ENCODE measurements at regions not wholly inside any gene's neighbourhood (a gene's known extent, or its start where the extent isn't known, plus 50 kb on each side); places are given as distances from the start of the nearest gene placed in this dataset.
A peak's percentile ranks its signal among the peaks of the same experiment; 100 is the strongest.
"Not testable (repeated sequence)": the region's sequence is repeated elsewhere in the genome, so short reads cannot be mapped to it uniquely, and the experiment has no call there.

DNA sequence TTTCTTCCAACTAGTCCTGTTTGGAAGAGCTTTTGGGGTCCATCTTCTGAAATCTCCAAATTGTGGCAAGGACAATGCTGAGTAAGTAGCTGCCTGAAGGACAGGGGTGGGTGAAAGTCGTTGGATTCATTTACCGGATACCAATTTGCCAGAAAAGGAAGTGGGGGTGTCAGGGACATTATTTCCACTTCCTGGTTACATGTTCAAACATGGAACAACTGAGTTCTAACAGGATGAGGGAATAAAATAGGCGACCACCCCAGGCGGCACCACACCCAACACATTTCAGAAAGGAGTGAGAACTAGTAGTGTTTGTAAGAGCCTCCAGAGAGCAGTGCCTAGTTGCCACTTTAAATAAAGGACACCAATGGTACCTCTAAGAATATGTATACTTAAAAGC is 158.6 kb upstream of the SERTAD2 start:
- no peaks in the 10 kb centered on the region for H3K36me3 ChIP-seq (ENCODE audit: low read depth)
- TF ChIP-seq, protein P1, sequence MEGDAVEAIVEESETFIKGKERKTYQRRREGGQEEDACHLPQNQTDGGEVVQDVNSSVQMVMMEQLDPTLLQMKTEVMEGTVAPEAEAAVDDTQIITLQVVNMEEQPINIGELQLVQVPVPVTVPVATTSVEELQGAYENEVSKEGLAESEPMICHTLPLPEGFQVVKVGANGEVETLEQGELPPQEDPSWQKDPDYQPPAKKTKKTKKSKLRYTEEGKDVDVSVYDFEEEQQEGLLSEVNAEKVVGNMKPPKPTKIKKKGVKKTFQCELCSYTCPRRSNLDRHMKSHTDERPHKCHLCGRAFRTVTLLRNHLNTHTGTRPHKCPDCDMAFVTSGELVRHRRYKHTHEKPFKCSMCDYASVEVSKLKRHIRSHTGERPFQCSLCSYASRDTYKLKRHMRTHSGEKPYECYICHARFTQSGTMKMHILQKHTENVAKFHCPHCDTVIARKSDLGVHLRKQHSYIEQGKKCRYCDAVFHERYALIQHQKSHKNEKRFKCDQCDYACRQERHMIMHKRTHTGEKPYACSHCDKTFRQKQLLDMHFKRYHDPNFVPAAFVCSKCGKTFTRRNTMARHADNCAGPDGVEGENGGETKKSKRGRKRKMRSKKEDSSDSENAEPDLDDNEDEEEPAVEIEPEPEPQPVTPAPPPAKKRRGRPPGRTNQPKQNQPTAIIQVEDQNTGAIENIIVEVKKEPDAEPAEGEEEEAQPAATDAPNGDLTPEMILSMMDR (IDR thresholded peaks at IDR 0.05), result no peak
- no peak for DNase-seq
- intact Hi-C loops (cut with DNase I, micrococcal nuclease), result no loop called here
- no peak for ATAC-seq
- no peaks in the 10 kb centered on the region for H3K4me1 ChIP-seq (ENCODE audit: low read depth)
- no peaks in the 10 kb centered on the region for H3K9me3 ChIP-seq
- no peak overlapping the region for H3K4me3 ChIP-seq

DNA sequence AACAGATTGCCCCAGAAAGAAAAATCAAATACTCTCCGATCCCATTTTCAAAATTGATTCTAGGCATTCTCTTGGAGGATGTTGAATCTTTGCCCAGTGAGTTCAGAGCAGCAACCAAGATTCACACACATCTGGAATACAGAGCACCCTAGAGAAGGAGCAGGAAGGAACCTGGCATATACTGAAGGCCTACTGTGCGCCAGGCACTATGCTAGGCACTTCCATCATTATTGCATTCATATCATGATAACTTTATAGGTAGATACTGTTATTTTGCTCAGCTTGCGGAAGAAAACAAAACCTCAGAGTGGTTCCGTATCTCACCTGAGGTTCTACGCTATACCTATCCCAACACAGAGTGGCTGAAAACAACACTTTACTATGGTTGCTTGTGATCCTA is 160.3 kb upstream of the SERTAD2 start:
- no peaks in the 10 kb centered on the region for H3K4me1 ChIP-seq (ENCODE audit: low read depth)
- TF ChIP-seq, protein P1 (IDR thresholded peaks at IDR 0.05), result no peak
- intact Hi-C loops (cut with DNase I, micrococcal nuclease), result no loop called here
- no peaks in the 10 kb centered on the region for H3K36me3 ChIP-seq (ENCODE audit: low read depth)
- H3K9me3 ChIP-seq, result no peaks in the 10 kb centered on the region
- DNase-seq (no peak), ATAC-seq (no peak)
- H3K4me3 ChIP-seq, result no peak overlapping the region

DNA sequence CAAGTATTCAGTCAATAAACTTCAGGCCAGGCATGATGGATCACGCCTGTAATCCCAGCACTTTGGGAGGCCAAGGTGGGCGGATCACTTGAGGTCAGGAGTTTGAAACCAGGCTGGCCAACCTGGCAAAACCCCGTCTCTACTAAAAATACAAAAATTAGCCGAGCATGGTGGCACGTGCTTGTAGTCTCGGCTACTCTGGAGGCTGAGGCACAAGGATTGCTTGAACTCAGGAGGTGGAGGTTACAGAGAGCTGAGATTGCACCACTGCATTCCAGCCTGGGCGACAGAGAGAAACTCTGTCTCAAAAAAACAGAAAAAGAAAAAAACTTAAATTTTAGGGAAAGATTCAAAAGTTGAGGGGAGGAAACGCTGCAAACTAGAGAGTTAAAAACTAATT is 162.8 kb upstream of the SERTAD2 start:
- H3K4me1 ChIP-seq (ENCODE audit: low read depth); intact Hi-C loops (cut with DNase I, micrococcal nuclease); H3K9me3 ChIP-seq; H3K4me3 ChIP-seq; ATAC-seq; H3K36me3 ChIP-seq (ENCODE audit: low read depth); DNase-seq: not testable (repeated sequence)

DNA sequence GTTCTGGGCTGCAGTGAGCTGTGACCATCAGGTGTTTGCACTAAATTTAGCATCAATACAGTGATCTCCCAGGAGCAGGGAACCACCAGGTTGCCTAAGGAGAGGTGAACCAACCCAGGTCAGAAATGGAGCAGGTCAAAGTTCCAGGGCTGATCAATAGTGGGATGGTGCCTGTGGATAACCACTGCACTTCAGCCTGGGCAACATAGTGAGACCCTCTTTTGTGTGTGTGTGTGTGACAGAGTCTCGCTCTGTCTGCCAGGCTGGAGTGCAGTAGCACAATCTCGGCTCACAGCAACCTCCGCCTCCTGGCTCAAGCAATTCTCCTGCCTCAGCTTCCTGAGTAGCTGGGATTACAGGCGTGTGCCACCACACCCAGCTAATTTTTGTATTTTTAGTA is 163.7 kb upstream of the SERTAD2 start:
- H3K4me1 ChIP-seq (ENCODE audit: low read depth), result no peaks in the 10 kb centered on the region
- TF ChIP-seq, protein P1 (IDR thresholded peaks at IDR 0.05), result no peak
- H3K4me3 ChIP-seq, result no peak overlapping the region
- ATAC-seq, result no peak
- intact Hi-C loops (cut with DNase I, micrococcal nuclease), result no loop called here
- DNase-seq, result no peak
- no peaks in the 10 kb centered on the region for H3K9me3 ChIP-seq
- no peaks in the 10 kb centered on the region for H3K36me3 ChIP-seq (ENCODE audit: low read depth)

DNA sequence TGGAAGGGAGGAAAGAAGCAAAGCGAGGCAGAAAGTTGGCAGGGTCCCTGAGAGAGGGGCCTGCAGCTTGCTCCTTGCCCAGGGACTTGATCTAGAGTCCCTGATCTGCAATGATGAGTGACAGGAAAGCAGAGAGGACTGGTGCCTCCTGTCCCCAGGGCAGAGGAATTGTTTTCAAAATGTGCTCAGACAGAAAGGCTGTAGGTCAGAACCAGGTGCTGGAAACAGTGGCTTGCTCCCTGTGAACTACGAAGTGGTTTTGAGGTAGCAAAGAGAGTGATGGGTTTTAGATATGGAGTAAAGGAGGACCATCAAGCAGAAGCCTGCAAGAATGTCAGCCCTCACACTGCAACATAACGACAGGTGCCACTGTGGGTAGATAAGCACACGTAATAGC is 164.9 kb upstream of the SERTAD2 start:
- Histone ChIP-seq H3K36me3 (ENCODE audit: low read depth) (no peaks in the 10 kb centered on the region), H3K4me3 (no peak overlapping the region), H3K4me1 (ENCODE audit: low read depth) (no peaks in the 10 kb centered on the region), H3K9me3 (no peaks in the 10 kb centered on the region)
- no peak for ATAC-seq
- intact Hi-C loops (cut with DNase I, micrococcal nuclease), result no loop called here
- DNase-seq, result no peak
- TF ChIP-seq, protein P1 (IDR thresholded peaks at IDR 0.05), result no peak

DNA sequence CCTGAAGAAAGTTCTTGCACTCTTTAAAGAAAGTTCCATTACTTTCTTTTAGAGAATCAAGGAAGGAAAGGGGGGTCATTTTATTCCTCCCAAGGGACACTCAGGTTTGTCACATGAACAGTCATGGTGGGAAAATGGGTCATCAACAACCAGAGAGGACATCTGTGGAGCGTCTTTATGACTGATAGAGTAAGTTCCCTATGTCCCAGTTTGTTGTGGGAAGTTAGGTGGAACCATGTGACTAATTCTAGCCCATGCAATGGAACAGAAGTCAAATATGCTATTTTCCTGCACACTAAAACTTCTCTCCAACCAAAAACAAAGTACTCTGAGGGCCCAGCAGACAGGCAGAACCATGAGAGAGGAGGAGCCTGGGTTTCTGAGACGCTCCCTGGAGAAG is 165.6 kb upstream of the SERTAD2 start:
- TF ChIP-seq, protein P1 (IDR thresholded peaks at IDR 0.05), result no peak
- no peaks in the 10 kb centered on the region for H3K4me1 ChIP-seq (ENCODE audit: low read depth)
- intact Hi-C loops (cut with DNase I, micrococcal nuclease), result no loop called here
- H3K36me3 ChIP-seq (ENCODE audit: low read depth), result no peaks in the 10 kb centered on the region
- no peak overlapping the region for H3K4me3 ChIP-seq
- no peak for DNase-seq
- H3K9me3 ChIP-seq, result no peaks in the 10 kb centered on the region
- ATAC-seq, result peak; percentile 11

All from mucosa of descending colon (tissue), 3 donors.